CD14-positive monocyte (primary cell): ENCODE measurements at regions not wholly inside any gene's neighbourhood (a gene's known extent, or its start where the extent isn't known, plus 50 kb on each side); places are given as distances from the start of the nearest gene placed in this dataset.

Experiments used
- DNase-seq, 3 donors: peaks; one replicate each; pipeline ENCODE4 v3.0.0-alpha.2; 2011 to 2022
- H2AFZ ChIP-seq: 2 replicates; pipeline ENCODE4 v1.6.0; 2012; ENCODE audit warnings: mild to moderate bottlenecking, low read depth, low read length, inconsistent platforms; ENCODE audit not compliant: insufficient read depth, poor library complexity, severe bottlenecking
- H3K27ac ChIP-seq, 2 donors: 1 replicate in 1 of 2; 2 replicates in 1 of 2; pipeline ENCODE4 v1.5.1; 2012 to 2013; ENCODE audit warnings: low read length in 2 of 2, control low read depth in 1 of 2, inconsistent platforms in 1 of 2, low read depth in 1 of 2, mild to moderate bottlenecking in 1 of 2
- H3K27me3 ChIP-seq, 2 donors: one replicate each; pipeline versions ENCODE4 v1.6.0 to v1.6.1; 2011 to 2013; ENCODE audit warnings: low read length in 2 of 2; ENCODE audit not compliant: control insufficient read depth in 2 of 2, insufficient read depth in 2 of 2
- H3K36me3 ChIP-seq, 2 donors: replicated peaks in 1 of 2; 1 replicate in 1 of 2; 2 replicates in 1 of 2; pipeline versions ENCODE4 v1.5.1 to v1.6.1; 2012 to 2013; ENCODE audit warnings: low read length in 2 of 2, control low read depth in 1 of 2, inconsistent platforms in 1 of 2, mild to moderate bottlenecking in 1 of 2; ENCODE audit not compliant: insufficient read depth in 2 of 2, control insufficient read depth in 1 of 2
- H3K4me1 ChIP-seq, 2 donors: 1 replicate in 1 of 2; 2 replicates in 1 of 2; pipeline versions ENCODE4 v1.5.1 to v1.6.1; 2012 to 2013; ENCODE audit warnings: low read length in 2 of 2, control low read depth in 1 of 2, inconsistent platforms in 1 of 2, mild to moderate bottlenecking in 1 of 2, moderate library complexity in 1 of 2; ENCODE audit not compliant: insufficient read depth in 2 of 2, control insufficient read depth in 1 of 2
- H3K4me2 ChIP-seq: replicated peaks from 2 replicates; pipeline ENCODE3; 2012; ENCODE audit warnings: low read length, moderate library complexity, mild to moderate bottlenecking; ENCODE audit not compliant: poor library complexity, severe bottlenecking; ENCODE audit errors: extremely low read depth
- H3K4me3 ChIP-seq, 3 experiments: fragments of 200-600 bp in 1 of 3; sonication (generic) in 1 of 3; replicated peaks in 1 of 3; 1 replicate in 2 of 3; 2 replicates in 1 of 3; pipeline ENCODE4 v1.5.1; 2011 to 2013; ENCODE audit warnings: low read length in 3 of 3, mild to moderate bottlenecking in 3 of 3, control low read depth in 2 of 3, low read depth in 2 of 3, inconsistent platforms in 1 of 3, moderate library complexity in 1 of 3
- H3K79me2 ChIP-seq: 2 replicates; pipeline ENCODE4 v1.6.0; 2012; ENCODE audit warnings: mild to moderate bottlenecking, control low read depth, inconsistent platforms, low read length, moderate library complexity; ENCODE audit not compliant: insufficient read depth
- H3K9ac ChIP-seq: 2 replicates; pipeline ENCODE4 v1.6.0; 2017; ENCODE audit warnings: low read length, mild to moderate bottlenecking; ENCODE audit not compliant: insufficient read depth, poor library complexity, severe bottlenecking
- H3K9me3 ChIP-seq, 2 donors: replicated peaks in 1 of 2; 1 replicate in 1 of 2; 2 replicates in 1 of 2; pipeline versions ENCODE4 v1.5.1 to v1.6.1; 2012 to 2013; ENCODE audit warnings: low read length in 2 of 2, control low read depth in 1 of 2; ENCODE audit not compliant: control insufficient read depth in 1 of 2, insufficient read depth in 1 of 2
- H4K20me1 ChIP-seq: 2 replicates; pipeline ENCODE4 v1.6.0; 2012; ENCODE audit warnings: mild to moderate bottlenecking, low read length, control low read depth, moderate library complexity; ENCODE audit not compliant: insufficient read depth
- H3K27ac Mint-ChIP-seq, 7 donors: one replicate each; pipeline ENCODE4 v1.8.0; 2020; ENCODE audit warnings: mild to moderate bottlenecking in 7 of 7, mixed read lengths in 7 of 7, moderate library complexity in 6 of 7, inconsistent platforms in 2 of 7
- H3K27me3 Mint-ChIP-seq, 3 donors: one replicate each; pipeline ENCODE4 v1.8.0; 2021 to 2022; ENCODE audit warnings: low read depth in 3 of 3, mild to moderate bottlenecking in 3 of 3, mixed read lengths in 3 of 3, moderate library complexity in 3 of 3, inconsistent platforms in 1 of 3
- H3K36me3 Mint-ChIP-seq, 2 donors: one replicate each; pipeline ENCODE4 v1.8.0; 2020; ENCODE audit warnings: mixed read lengths in 2 of 2, inconsistent platforms in 1 of 2, mild to moderate bottlenecking in 1 of 2
- H3K4me1 Mint-ChIP-seq: one replicate; pipeline ENCODE4 v1.8.0; 2020; ENCODE audit warnings: mild to moderate bottlenecking, mixed read lengths
- H3K4me3 Mint-ChIP-seq, 2 donors: one replicate each; pipeline ENCODE4 v1.8.0; 2020; ENCODE audit warnings: mild to moderate bottlenecking in 2 of 2, mixed read lengths in 2 of 2, moderate library complexity in 1 of 2
- H3K9me3 Mint-ChIP-seq, 7 donors: one replicate each; pipeline ENCODE4 v1.8.0; 2020 to 2022; ENCODE audit warnings: mixed read lengths in 7 of 7, mild to moderate bottlenecking in 6 of 7, moderate library complexity in 6 of 7, inconsistent platforms in 2 of 7
- WGBS: methylation state at CpG from one replicate; pipeline ENCODE4 v1.1.5; 2013; ENCODE audit warnings: missing lambda C conversion rate; ENCODE audit not compliant: insufficient coverage; 5-methylcytosine and 5-hydroxymethylcytosine counted together
- intact Hi-C, 2 donors: fragments of 100-400 bp; cut with micrococcal nuclease; formaldehyde crosslinking; loops; one replicate each; pipeline versions ENCODE4 v1.15.0 to v1.15.1; 2023
- TF ChIP-seq, protein P1 (sequence below): fragments of 200-600 bp; IDR thresholded peaks from one replicate; pipeline ENCODE4 v1.8.0; 2022; ENCODE audit warnings: antibody characterized with exemption, mild to moderate bottlenecking

DNA sequence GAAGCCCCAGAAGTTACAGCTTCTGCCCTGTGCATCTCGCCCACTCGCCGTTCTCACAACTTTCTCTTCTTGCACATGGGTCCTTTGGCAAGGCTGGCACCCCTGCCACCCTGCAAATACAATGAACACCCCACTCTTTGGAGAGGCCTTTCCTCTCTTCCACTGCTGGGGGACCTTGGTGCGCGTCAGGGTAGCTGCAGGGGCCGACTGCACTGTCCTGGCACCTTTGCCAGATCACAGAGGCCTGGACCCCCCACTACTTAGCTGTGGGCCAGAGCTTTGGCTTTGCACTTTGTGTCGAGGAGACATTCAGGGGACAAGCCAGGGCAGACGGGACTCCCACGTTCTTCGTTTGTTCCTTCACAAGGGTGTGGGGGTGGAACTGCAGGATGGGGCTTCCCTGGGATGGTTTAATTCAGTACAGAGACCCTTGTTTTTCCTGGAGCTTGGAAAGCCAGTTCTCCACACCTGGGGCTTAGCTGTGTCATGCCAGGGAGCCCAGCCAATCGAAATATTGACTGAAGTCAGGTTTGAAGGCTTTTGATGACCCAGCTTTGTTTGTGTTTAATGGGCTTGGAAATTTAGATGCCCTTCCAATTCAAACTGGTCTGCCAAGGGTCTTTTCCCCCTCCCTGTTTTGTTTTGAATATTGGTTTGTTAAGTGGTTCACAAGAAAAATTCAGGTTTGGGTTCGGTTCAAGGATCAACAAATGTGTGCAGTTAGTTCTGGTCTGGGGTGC, 256.1 kb upstream of the TLE3 start:
- Histone ChIP-seq H3K27me3 (no peaks in the 10 kb centered on the region), H3K4me2 (no peak overlapping the region), H3K4me1 (peaks cover 15 to 16% of the 10 kb centered on the region in 2 donors), H3K36me3 (no peaks in the 10 kb centered on the region), H3K27ac (no peak overlapping the region), H2AFZ (no peak overlapping the region), H3K4me3 (no peak overlapping the region), H3K9ac (no peak overlapping the region), H4K20me1 (no peaks in the 10 kb centered on the region), H3K79me2 (no peaks in the 10 kb centered on the region), H3K9me3 (no peaks in the 10 kb centered on the region)
- Mint-ChIP-seq H3K4me1 (peaks cover 20% of the 10 kb centered on the region), H3K27ac (no peak overlapping the region), H3K27me3 (peaks cover 3 to 12% (median 5%) of the 10 kb centered on the region in 3 donors), H3K36me3 (peaks cover 2 to 4% of the 10 kb centered on the region in 2 donors), H3K9me3 (peaks cover 0 to 2% (median 0%) of the 10 kb centered on the region in 7 donors), H3K4me3 (no peak overlapping the region)
- DNase-seq = peak in 1 of 3 donors; percentile 1
- intact Hi-C loops = no loop called here
- TF ChIP-seq, protein P1, sequence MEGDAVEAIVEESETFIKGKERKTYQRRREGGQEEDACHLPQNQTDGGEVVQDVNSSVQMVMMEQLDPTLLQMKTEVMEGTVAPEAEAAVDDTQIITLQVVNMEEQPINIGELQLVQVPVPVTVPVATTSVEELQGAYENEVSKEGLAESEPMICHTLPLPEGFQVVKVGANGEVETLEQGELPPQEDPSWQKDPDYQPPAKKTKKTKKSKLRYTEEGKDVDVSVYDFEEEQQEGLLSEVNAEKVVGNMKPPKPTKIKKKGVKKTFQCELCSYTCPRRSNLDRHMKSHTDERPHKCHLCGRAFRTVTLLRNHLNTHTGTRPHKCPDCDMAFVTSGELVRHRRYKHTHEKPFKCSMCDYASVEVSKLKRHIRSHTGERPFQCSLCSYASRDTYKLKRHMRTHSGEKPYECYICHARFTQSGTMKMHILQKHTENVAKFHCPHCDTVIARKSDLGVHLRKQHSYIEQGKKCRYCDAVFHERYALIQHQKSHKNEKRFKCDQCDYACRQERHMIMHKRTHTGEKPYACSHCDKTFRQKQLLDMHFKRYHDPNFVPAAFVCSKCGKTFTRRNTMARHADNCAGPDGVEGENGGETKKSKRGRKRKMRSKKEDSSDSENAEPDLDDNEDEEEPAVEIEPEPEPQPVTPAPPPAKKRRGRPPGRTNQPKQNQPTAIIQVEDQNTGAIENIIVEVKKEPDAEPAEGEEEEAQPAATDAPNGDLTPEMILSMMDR = no peak
- WGBS = 95% methylated on average over 11 of the region's 12 CpGs

- Mint-ChIP-seq H3K27ac (peak overlapping the region in 1 of 7 donors; percentile 2), H3K4me1 (peaks cover 30% of the 10 kb centered on the region), H3K9me3 (peaks cover 0 to 2% (median 0%) of the 10 kb centered on the region in 7 donors), H3K4me3 (no peak overlapping the region), H3K27me3 (peaks cover 3 to 11% (median 5%) of the 10 kb centered on the region in 3 donors), H3K36me3 (peaks cover 2 to 4% of the 10 kb centered on the region in 2 donors)
- Histone ChIP-seq H3K9ac (no peak overlapping the region), H4K20me1 (no peaks in the 10 kb centered on the region), H3K4me3 (no peak overlapping the region), H3K4me1 (peaks cover 25 to 26% of the 10 kb centered on the region in 2 donors), H3K4me2 (no peak overlapping the region), H3K27me3 (no peaks in the 10 kb centered on the region), H3K36me3 (no peaks in the 10 kb centered on the region), H2AFZ (no peak overlapping the region), H3K27ac (no peak overlapping the region), H3K79me2 (no peaks in the 10 kb centered on the region), H3K9me3 (no peaks in the 10 kb centered on the region)
- WGBS = 92% methylated on average over 2 of the region's 3 CpGs
- TF ChIP-seq, protein P1 = no peak
- intact Hi-C loops = no loop called here
- no peak for DNase-seq
Measured at GRCh38 chr15:70351941-70352774, 254.4 kb upstream of the TLE3 start.
